K562 (cell line): ENCODE measurements at regions not wholly inside any gene's neighbourhood (a gene's known extent, or its start where the extent isn't known, plus 50 kb on each side); places are given as distances from the start of the nearest gene placed in this dataset.

Experiments used
- HDAC6 ChIP-seq: IDR thresholded peaks from 2 replicates; pipeline ENCODE4 v1.6.1; 2012; ENCODE audit warnings: low read depth, mild to moderate bottlenecking, control low read depth, inconsistent platforms, low read length, moderate library complexity
- JUN ChIP-seq, 2 experiments: sonication (generic) in 1 of 2; formaldehyde crosslinking in 1 of 2; IDR thresholded peaks; 2 replicates each; pipeline versions ENCODE4 v1.6.1 to v1.8.0; 2012 to 2022; ENCODE audit warnings: borderline replicate concordance in 2 of 2, mild to moderate bottlenecking in 2 of 2, improper control_type of control experiment in 1 of 2, low read depth in 1 of 2, low read length in 1 of 2, missing genetic modification reagents in 1 of 2
- JUNB ChIP-seq: fragments of 450-650 bp; formaldehyde crosslinking; conservative IDR thresholded peaks from 2 replicates; pipeline ENCODE4 v1.4.0; 2020; ENCODE audit warnings: mild to moderate bottlenecking
- KDM4B ChIP-seq, 2 experiments: fragments of 450-650 bp in 1 of 2; sonication (generic) in 1 of 2; IDR thresholded peaks; 2 replicates each; pipeline ENCODE4 v1.6.1; 2016 to 2017; ENCODE audit warnings: borderline replicate concordance in 2 of 2, antibody characterized with exemption in 1 of 2, low read depth in 1 of 2, mild to moderate bottlenecking in 1 of 2
- POLR2AphosphoS5 ChIP-seq: IDR thresholded peaks from 2 replicates; pipeline ENCODE4 v1.6.1; 2011; ENCODE audit warnings: mild to moderate bottlenecking, low read depth, low read length, moderate library complexity; ENCODE audit not compliant: control insufficient read depth, insufficient read depth
- RFX5 ChIP-seq: IDR thresholded peaks from 2 replicates; pipeline ENCODE4 v1.6.1; 2011; ENCODE audit warnings: low read depth, mild to moderate bottlenecking, improper control_type of control experiment, low read length
- ZNF263 ChIP-seq: sonication (generic); formaldehyde crosslinking; IDR thresholded peaks from 2 replicates; pipeline ENCODE4 v1.8.0; 2022; ENCODE audit warnings: mild to moderate bottlenecking, missing genetic modification reagents, borderline replicate concordance

DNA sequence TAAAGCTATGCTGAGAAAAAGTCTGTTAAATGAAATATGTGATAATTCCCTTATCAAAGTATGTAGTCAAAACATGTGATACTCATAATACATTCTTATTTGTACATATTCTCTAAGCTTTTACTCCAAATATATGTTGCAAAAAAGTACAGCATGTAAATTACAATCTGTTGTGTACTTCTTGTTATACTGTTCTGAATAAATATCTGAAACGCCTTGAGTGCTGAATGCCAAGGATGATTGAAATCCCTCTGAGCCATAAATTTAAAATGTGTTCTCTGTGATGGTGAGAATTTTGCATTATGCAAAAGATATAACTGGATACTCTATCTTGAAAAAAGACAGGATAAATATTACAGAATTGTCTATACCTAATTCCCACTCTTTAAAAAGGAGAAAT is 1128.0 kb downstream of the STPG2 start:
- TF ChIP-seq JUN (IDR thresholded peaks at IDR 0.05; ENCODE audit: borderline replicate concordance, low read depth, low read length) (no peak), JUN (CRISPR knock-in tag; IDR thresholded peaks at IDR 0.05; ENCODE audit: borderline replicate concordance) (no peak), JUNB (CRISPR knock-in tag) (no peak), RFX5 (no peak), KDM4B (IDR thresholded peaks at IDR 0.05; ENCODE audit: borderline replicate concordance in 2 of 2, low read depth in 1 of 2) (no peak), ZNF263 (no peak), POLR2AphosphoS5 (no peak), HDAC6 (no peak)
